GM19328 (cell line): ENCODE measurements at regions not wholly inside any gene's neighbourhood (a gene's known extent, or its start where the extent isn't known, plus 50 kb on each side); places are given as distances from the start of the nearest gene placed in this dataset.
"Not testable (repeated sequence)": the region's sequence is repeated elsewhere in the genome, so short reads cannot be mapped to it uniquely, and the experiment has no call there.

Experiments used
- ATAC-seq: cut with Tn5 transposase; IDR thresholded peaks from one replicate; pipeline ENCODE4 v1.9.1; 2021; ENCODE audit warnings: mild to moderate bottlenecking, moderate library complexity; ENCODE audit not compliant: unreplicated experiment

GRCh38 chr14:45990252-45990651 is 661.3 kb downstream of the RPL10L start:
- ATAC-seq = no peak

GRCh38 chr14:45976001-45976400 is 675.6 kb downstream of the RPL10L start:
- ATAC-seq = no peak

GRCh38 chr14:45972416-45972815 is 679.2 kb downstream of the RPL10L start:
- ATAC-seq = no peak

GRCh38 chr14:45970621-45971020 is 681.0 kb downstream of the RPL10L start:
- ATAC-seq = no peak

GRCh38 chr14:45968037-45968436 is 683.5 kb downstream of the RPL10L start:
- ATAC-seq = no peak

- no peak for ATAC-seq
These were observed 696.5 kb upstream of the MIS18BP1 start for GRCh38 chr14:45949479-45949878.

- ATAC-seq = no peak
These were observed 694.8 kb upstream of the MIS18BP1 start for GRCh38 chr14:45947830-45948229.

GRCh38 chr14:45946251-45946650 is 693.2 kb upstream of the MIS18BP1 start:
- no peak for ATAC-seq

- no peak for ATAC-seq
These were observed 687.3 kb upstream of the MIS18BP1 start for GRCh38 chr14:45940318-45940717.

- no peak for ATAC-seq
These were observed 686.6 kb upstream of the MIS18BP1 start for GRCh38 chr14:45939572-45939971.

GRCh38 chr14:45919995-45920394 is 667.0 kb upstream of the MIS18BP1 start:
- not testable (repeated sequence) for ATAC-seq

GRCh38 chr14:45916340-45916953 is 663.4 kb upstream of the MIS18BP1 start:
- ATAC-seq = no peak

GRCh38 chr14:45907782-45908181 is 654.8 kb upstream of the MIS18BP1 start:
- ATAC-seq = no peak

- ATAC-seq = no peak
These were observed 653.3 kb upstream of the MIS18BP1 start for GRCh38 chr14:45906257-45906656.

- ATAC-seq = no peak
These were observed 652.7 kb upstream of the MIS18BP1 start for GRCh38 chr14:45905672-45906071.

GRCh38 chr14:45904314-45904713 is 651.3 kb upstream of the MIS18BP1 start:
- no peak for ATAC-seq

GRCh38 chr14:45902241-45902640 is 649.2 kb upstream of the MIS18BP1 start:
- ATAC-seq = no peak

GRCh38 chr14:45897439-45897838 is 644.4 kb upstream of the MIS18BP1 start:
- ATAC-seq = no peak

- ATAC-seq = no peak
These were observed 640.1 kb upstream of the MIS18BP1 start for GRCh38 chr14:45893127-45893526.

GRCh38 chr14:45891417-45892080 is 638.5 kb upstream of the MIS18BP1 start:
- ATAC-seq = no peak

- not testable (repeated sequence) for ATAC-seq
These were observed 635.8 kb upstream of the MIS18BP1 start for GRCh38 chr14:45888766-45889285.

GRCh38 chr14:45877981-45878380 is 625.0 kb upstream of the MIS18BP1 start:
- ATAC-seq = no peak
